ENCODE measurements at regions not wholly inside any gene's neighbourhood (a gene's known extent, or its start where the extent isn't known, plus 50 kb on each side); places are given as distances from the start of the nearest gene placed in this dataset.

GRCh38 chr6:163825033-163825432 is 410.5 kb downstream of the QKI start (continued):
- TF ChIP-seq PREB (CRISPR knock-in tag; IDR thresholded peaks at IDR 0.05): no peak
- TF ChIP-seq SAFB (IDR thresholded peaks at IDR 0.05; ENCODE audit: borderline replicate concordance, low read depth, low read length): no peak
- TF ChIP-seq MED1 (CRISPR knock-in tag; IDR thresholded peaks at IDR 0.05; ENCODE audit: borderline replicate concordance): no peak
- TF ChIP-seq ZBTB7A (IDR thresholded peaks at IDR 0.05; ENCODE audit: borderline replicate concordance, control insufficient read depth, low read depth, low read length): no peak
- no peak for TF ChIP-seq FOXO4 (CRISPR knock-in tag; IDR thresholded peaks at IDR 0.05)
- TF ChIP-seq ZBTB9 (CRISPR knock-in tag; IDR thresholded peaks at IDR 0.05): no peak

- intact Hi-C loops (cut with micrococcal nuclease): no loop called here
- no peaks in the 10 kb centered on the region for H4K20me1 ChIP-seq (replicated peaks; ENCODE audit: control insufficient read depth, insufficient read depth, low read length)
- H3K4me1 ChIP-seq (replicated peaks in 1 of 2; ENCODE audit: control insufficient read depth in 2 of 2, insufficient read depth in 2 of 2, low read length in 2 of 2): peaks cover 0 to 3% of the 10 kb centered on the region in 2 experiments; a peak in 1 of 5 replicates
- no peak for FAIRE-seq
- H2AFZ ChIP-seq (ENCODE audit: low read depth, low read length): no peak overlapping the region; the same call in 1 of the 2 replicates
- H3K9ac ChIP-seq (ENCODE audit: insufficient read depth in 1 of 2, low read depth in 2 of 2, low read length in 2 of 2): no peak overlapping the region
- H3K4me3 ChIP-seq: no peak overlapping the region
- no peak overlapping the region for H3K27ac ChIP-seq (ENCODE audit: extremely low read depth, low read depth, low read length)
- BruUV-seq (replicated peaks): no TSS peak
- H3K9me1 ChIP-seq (ENCODE audit: control insufficient read depth, insufficient read depth, low read length): no peaks in the 10 kb centered on the region
- H3K4me2 ChIP-seq (ENCODE audit: insufficient read depth, low read length): no peak overlapping the region
- H3K27me3 ChIP-seq (ENCODE audit: control insufficient read depth in 2 of 2, insufficient read depth in 2 of 2, low read length in 2 of 2): peaks cover 54 to 69% of the 10 kb centered on the region in 2 experiments
- DNase-seq (ENCODE audit: extremely low read depth in 1 of 4, low spot score in 3 of 4): no peak
- in situ Hi-C loops (cut with MboI): no loop called here
- CTCF ChIA-PET (ENCODE audit: low intra/inter-chr PET ratio): no interaction called here
- no peaks in the 10 kb centered on the region for H3K9me3 ChIP-seq (replicated peaks; ENCODE audit: control insufficient read depth, insufficient read depth, low read depth, low read length)
- H3K36me3 ChIP-seq (ENCODE audit: control insufficient read depth, insufficient read depth, low read length): no peaks in the 10 kb centered on the region
- 3% methylated on average over 5 of the region's 5 CpGs for WGBS (ENCODE audit: insufficient coverage, low coverage, missing lambda C conversion rate)
- POLR2A ChIA-PET: interaction anchor here (0.6 to 0.7 kb wide), 2 partner anchors 14 to 80 kb away, joined by 3 to 4 read pairs; no protein-coding TSS in a partner anchor
- H3K79me2 ChIP-seq (ENCODE audit: control insufficient read depth, insufficient read depth, low read length): no peaks in the 10 kb centered on the region
- peak; percentile 54 for ATAC-seq
- TF ChIP-seq L3MBTL2 (IDR thresholded peaks at IDR 0.05) (peak; percentile 52), ZNF445 (CRISPR knock-in tag; IDR thresholded peaks at IDR 0.05; ENCODE audit: low read depth) (no peak), MCM3 (IDR thresholded peaks at IDR 0.05) (no peak), LARP7 (IDR thresholded peaks at IDR 0.05) (no peak), SNRNP70 (optimal IDR thresholded peaks at IDR 0.05; ENCODE audit: low read depth, low read length) (no peak), MITF (IDR thresholded peaks at IDR 0.05) (0 out of 2 replicates have a peak, but pooled peaks have one; percentile 9), HDAC3 (IDR thresholded peaks at IDR 0.05; ENCODE audit: borderline replicate concordance, partially characterized antibody) (no peak), FOXA3 (CRISPR knock-in tag; conservative IDR thresholded peaks at IDR 0.05 in 1 of 2, IDR thresholded peaks at IDR 0.05 in 1 of 2) (peak in 1 of 2 experiments; percentile 82; a peak in 2 of 4 replicates), RNF2 (IDR thresholded peaks at IDR 0.05) (0 out of 2 replicates have a peak, but pooled peaks have one; percentile 6), USF1 (CRISPR knock-in tag; IDR thresholded peaks at IDR 0.05) (peak; percentile 46; the same call in 1 of the 2 replicates)
Measured at GRCh38 chr6:163823577-163823976, 409.1 kb downstream of the QKI start.

Measured in K562 (cell line).